Sigmoid colon (tissue), 4 donors: ENCODE measurements at regions not wholly inside any gene's neighbourhood (a gene's known extent, or its start where the extent isn't known, plus 50 kb on each side); places are given as distances from the start of the nearest gene placed in this dataset.

Experiments used
- CTCF ChIP-seq, 4 experiments: fragments of 450-650 bp in 3 of 4; fragments of 200-600 bp in 1 of 4; IDR thresholded peaks; one replicate each; pipeline ENCODE4 v1.5.1; 2016 to 2019; ENCODE audit warnings: antibody characterized with exemption in 4 of 4, mild to moderate bottlenecking in 3 of 4, moderate library complexity in 2 of 4
- POLR2AphosphoS5 ChIP-seq, 4 donors: sonication (generic); formaldehyde crosslinking; IDR thresholded peaks; one replicate each; pipeline ENCODE4 v1.6.1; 2017; ENCODE audit warnings: antibody characterized with exemption in 4 of 4

- TF ChIP-seq POLR2AphosphoS5 (IDR thresholded peaks at IDR 0.05): no peak
- no peak for TF ChIP-seq CTCF (IDR thresholded peaks at IDR 0.05)
Observed at GRCh38 chr3:76664816-76665215, 375.1 kb upstream of the ROBO2 start.
